ENCODE measurements at regions not wholly inside any gene's neighbourhood (a gene's known extent, or its start where the extent isn't known, plus 50 kb on each side); places are given as distances from the start of the nearest gene placed in this dataset.

DNA sequence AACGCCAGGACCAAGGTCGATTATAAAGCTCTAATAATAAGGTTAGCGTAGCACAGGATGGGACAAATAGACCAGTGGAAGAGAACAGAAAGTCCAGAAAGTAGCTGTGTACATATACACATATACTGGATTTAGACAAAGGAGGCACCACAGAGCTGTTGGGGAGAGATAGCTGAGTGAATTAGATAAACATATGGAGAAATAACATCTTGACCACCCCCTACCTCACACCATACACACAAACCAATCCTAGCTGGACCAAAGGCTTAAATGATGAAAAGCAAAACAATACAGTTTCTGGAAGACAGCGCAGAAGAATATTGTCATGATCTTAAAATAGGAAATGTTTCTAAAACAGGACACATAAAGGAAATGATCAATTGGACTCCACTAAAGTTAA is 112.9 kb downstream of the PXDC1 start:
- DNase-seq: no peak

DNA sequence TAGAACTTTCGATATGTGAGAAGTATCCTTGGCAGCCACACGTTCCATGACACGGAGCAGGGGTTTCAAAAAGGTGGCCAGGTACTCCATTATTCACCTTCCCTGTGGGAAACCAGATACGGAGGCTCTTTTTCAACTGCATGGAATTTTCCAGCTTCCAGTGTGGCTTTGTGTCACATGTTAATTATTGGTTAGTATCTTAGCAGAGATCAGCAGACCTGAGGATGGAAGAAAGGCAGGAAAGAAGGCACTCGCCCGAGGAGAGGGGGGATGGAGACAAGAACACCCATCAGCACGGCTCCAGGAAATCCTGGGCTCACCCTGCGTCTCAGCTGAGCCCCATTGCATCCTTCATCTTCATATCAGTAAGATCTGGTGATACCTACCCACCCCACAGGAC is 115.5 kb downstream of the PXDC1 start:
- DNase-seq: no peak

DNA sequence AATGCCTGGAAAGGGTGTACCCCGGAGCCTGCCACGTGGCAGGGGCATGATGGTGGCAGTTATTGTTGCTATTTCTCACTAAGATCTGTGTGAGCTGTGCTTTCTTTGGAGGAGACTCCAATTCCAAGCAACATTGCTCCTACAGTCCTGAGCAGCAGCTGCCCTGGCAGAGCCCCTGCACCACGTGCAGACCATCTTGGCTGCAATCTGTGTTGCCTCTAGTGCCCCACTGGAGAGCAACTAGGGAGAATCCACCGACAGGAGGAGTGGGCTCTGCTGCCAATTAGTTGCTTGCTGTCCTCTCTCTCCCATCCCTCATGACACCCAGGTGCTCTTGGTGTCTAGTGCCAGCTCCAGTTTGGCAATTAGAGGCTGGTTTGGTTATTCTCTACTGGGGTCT is 116.0 kb downstream of the PXDC1 start:
- DNase-seq: no peak

DNA sequence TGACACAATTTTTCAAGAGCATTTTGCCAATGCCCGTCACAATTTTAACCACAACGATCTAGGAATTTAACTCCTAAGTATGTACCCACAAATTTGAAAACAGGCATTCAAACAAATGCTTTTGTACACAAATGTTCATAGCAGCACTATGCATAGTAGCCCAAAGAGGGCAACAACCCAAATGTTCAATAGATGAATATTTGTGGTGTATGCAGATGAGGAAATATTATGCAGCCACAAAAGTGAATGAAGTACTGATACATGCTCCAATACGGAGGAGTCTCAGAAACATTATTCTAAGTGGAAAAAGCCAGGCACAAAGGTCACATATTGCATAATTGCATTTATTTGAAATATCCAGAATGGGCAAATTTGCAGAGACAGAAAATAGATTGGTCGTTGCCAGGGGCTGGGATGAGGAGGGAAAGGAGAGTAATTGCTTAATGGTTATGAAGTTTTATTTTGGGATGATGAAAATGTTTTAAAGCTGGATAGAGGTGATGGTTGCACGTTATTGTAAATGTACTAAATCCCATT is 117.2 kb downstream of the PXDC1 start:
- no peak for DNase-seq

DNA sequence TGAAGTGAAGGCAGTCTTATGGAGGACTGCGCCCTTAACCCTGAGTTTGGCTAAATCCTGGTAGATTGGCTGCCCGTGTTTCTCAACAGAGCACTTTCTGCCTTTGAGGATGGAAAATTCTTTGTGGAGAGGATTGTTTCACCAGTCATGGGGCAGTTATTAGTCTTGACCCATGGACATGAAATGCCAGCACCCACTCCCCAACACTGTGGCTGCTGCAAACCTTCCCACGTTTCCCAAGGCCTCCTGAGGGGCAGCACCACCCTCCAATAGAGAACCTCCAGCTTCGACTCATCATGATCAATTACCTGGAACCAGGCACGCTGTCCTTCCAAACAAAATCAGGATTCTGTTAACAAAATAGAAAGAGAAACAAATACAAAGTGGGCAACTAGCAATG is 117.8 kb downstream of the PXDC1 start:
- DNase-seq: no peak

GRCh38 chr6:3631877-3632276 is 119.6 kb downstream of the PXDC1 start:
- no peak for DNase-seq

DNA sequence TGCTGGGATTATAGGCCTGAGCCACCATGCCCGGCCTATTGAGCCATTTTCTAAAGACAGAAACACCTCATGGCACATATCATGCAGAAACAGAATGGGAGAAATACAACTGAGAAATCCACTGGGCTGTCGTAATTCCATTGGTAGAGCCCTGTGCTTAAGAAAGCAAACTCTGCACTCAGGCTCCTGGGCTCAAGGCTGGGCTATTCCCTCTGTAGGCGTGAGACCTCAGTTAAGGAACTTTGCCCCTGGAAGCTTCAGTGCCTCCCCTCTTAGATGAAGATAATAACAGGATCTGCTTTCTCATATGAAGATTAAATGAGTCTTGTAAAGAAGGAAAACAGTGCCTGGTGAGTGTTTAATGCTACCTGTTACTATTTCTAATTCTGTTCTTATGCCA is 120.3 kb downstream of the PXDC1 start:
- no peak for DNase-seq

DNA sequence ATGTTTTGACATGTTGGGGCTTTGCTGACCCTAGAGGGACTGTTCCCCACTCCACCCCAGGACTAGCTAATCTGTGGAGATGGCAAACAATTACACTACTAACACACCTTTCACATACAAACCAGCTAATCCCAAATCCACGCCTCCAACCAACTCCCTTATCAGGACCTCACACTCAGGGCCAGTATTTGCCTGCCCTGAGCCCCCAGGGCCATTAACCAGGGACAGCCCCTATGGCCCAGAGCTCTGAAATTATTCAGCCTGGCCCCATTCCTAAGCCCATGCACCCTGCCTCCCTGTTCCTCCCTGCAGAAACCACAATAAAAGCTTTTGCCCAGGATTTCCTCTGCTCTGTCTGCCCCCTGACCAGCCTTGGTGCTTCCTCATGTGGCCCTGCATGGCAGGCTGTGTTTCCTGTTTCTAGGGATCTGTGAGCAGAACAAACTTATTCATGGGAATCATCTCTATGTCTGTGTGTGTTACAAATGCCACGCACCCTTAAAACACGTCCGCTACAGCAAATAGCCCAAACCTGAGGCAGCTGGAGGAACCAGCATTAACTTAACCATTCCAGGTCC is 121.2 kb downstream of the PXDC1 start:
- no peak for DNase-seq

DNA sequence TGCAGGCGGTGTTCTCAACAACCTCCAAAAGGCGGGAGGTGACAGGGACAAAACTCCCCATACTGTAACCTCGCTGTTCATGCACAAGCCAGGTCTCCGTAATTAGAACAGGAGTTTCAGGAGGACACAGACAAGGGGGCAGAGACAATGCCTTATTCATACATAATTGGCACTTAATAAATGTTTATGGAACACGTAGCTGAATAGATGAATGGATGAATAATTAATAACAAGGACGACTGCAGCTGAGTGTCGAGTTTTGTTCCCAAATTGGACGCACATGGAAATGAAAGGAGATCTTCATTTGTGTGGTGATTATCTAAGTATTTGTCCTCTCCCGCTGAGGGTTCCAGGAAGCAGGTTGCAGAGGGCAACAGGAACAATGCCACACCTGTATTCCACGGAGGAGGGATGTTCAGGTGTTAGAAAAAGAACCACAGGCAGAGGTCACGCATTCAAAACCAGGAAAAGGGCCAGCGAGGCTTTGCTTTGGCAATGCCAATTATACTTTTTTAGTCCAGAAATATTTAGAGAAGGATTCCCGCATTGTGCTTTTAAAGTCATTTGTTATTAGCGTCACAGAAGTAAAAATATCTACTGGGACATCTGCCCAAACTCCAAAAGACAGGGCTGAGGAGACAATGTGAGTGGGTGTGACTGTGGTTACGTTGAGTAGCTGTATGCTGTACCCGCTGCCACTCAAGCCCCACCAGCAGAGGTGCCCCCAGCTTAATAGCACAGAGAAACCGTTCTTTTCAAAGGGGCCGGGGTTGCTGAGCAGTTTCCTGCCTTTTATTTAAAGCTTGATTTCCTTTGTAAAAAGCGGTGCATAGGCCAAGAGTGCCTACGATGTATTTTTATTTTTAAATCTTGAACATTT is 123.3 kb downstream of the PXDC1 start:
- no peak for DNase-seq

- DNase-seq: no peak
These were observed 124.0 kb downstream of the PXDC1 start for GRCh38 chr6:3627501-3627900.

- DNase-seq: no peak
These were observed 125.4 kb downstream of the PXDC1 start for GRCh38 chr6:3625980-3626563.

DNA sequence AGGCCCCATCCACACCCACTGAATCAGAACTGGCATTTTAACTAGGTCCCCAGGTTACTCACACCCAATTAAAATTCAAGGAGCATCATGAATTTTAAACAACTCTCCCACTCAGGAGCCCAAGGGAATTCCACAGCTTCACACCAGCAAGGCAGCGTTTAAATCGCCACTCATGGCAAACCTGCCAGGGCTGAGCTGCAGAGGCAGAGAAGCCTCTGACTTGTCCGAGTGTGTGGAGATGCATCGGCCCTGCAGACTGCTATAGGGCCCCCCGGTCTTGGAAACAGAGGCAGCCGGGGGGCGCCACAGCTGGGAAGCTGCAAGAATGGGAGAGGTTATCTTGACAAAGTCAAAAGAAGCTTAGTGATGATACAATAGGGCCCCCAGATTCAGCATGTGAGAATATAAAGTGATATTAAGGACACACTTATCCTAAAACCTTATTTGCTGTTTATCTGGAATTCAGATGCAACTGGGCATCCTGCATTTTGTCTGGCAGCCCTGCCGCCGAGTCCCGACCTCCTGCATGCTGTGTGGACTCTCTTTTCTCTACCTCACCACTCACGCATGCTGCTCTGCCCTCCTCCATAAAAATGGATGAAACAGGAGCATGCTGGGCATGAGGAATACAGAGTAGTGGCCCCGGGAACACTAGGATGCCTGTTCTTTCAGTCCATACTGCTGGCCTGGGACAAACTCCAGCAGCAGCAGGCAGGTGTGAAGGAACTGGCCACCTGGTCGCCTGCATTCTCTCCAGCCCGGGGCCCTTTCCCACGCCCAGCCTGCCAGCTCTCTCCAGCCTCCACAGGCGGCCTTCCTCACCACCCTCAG is 126.1 kb downstream of the PXDC1 start:
- no peak for DNase-seq

- DNase-seq: no peak
These were observed 127.0 kb downstream of the PXDC1 start for GRCh38 chr6:3624250-3625136.

- peak; percentile 36 for DNase-seq
These were observed 127.9 kb downstream of the PXDC1 start for GRCh38 chr6:3623451-3624249.

DNA sequence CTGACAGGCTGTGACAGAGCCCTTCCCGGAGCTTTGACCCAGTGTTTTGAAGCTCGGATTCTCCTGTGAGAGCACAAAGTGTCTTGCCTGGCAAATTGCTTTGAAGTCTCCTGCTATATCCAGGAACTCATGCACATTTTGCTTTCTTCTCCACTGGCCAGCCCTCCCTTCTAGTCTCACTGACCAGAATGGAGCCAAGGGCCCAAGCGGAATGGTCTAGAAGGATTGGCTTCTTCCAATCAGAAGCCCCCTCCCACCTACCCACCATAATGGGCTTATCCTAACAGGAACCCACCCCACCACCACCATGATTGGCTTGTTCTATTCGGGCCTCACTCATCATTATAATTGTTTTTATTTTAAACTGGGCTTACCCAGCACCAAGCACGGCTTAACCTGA is 130.1 kb downstream of the PXDC1 start:
- no peak for DNase-seq

DNA sequence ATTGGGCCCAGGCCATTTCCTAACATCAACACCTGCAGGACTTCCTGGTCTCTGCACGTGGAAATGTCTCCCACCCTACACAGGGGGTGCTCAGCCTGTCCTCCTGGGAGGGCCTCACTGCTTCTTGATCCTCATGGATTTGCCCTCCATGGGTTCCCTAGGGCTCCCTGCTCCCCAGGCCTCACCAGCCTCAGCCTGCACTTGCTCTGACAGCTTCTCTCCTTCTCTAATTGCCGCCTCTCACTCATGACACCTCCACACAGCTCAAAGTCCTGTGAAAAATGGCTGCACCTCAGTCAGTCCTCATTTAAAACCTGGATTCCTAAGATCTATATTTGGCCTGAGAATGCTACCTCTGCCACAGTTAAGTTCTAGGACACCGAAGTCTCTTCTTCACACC is 130.6 kb downstream of the PXDC1 start:
- no peak for DNase-seq

DNA sequence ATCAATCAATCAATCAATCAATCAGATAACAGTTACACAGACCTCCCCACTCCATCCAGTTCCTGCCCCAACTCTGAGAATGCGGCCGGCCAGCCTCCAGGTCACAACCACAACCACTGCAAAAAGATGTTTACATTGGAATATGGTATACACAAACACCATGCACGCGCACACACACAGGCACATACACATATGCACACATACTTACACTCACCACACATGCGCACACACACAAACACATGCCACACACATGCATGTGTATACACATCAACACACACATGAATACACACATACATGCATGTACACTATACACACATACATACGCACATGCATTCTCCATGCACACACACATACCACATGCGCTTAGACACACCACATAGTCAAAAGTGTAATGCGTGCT is 131.1 kb downstream of the PXDC1 start:
- DNase-seq: no peak

DNA sequence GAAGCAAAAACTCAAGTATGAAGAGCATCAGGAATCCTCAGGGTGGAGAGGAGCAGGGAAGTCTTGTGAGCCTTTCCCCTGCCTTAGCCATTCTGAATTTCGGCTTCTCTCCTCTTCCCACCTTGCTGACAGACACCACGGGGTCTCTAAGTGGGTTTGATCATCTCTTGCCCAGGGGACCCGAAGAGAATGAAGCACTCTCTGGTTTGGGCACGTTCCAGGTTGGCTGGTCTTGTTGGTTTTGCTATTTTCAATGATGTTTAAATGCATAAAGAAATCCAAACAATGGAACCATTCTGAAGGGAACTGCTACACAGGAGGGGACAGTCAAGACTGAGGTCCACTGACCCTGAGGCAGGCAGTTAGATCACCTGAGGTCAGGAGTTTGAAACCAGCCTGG is 131.7 kb downstream of the PXDC1 start:
- no peak for DNase-seq

GRCh38 chr6:3619201-3619600 is 132.3 kb downstream of the PXDC1 start:
- DNase-seq: no peak

DNA sequence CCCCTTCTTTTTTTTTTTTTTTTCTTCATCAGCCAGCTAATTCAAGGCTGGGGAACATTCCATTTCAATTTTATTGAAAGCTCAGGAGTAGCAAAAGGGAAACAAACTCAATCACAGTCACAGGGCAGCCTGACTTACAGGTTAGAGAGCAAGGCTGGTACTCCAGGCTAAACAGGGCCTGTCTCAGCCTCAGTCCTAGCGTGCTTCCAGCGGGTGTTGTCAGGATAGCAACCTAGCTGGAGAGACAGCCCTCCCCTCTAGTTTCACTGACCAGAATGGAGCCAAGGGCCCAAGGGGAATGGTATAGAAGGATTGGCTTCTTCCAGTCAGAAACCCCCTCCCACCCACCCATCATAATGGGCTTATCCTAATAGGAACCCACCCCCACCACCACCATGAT is 132.9 kb downstream of the PXDC1 start:
- no peak for DNase-seq

- DNase-seq: no peak
These were observed 133.7 kb downstream of the PXDC1 start for GRCh38 chr6:3617681-3618311.

All from stimulated activated CD8-positive, alpha-beta memory T cell treated with anti-CD3 and anti-CD28 coated beads, Interleukin-4, amount 100 ng/mL, for 48 hours (primary cell).